Ishikawa (cell line): ENCODE measurements at regions not wholly inside any gene's neighbourhood (a gene's known extent, or its start where the extent isn't known, plus 50 kb on each side); places are given as distances from the start of the nearest gene placed in this dataset.

ENCODE experiments used
- CEBPB ChIP-seq: IDR thresholded peaks from 2 replicates; pipeline ENCODE4 v1.6.1; 2012
- CREB1 ChIP-seq: IDR thresholded peaks from 2 replicates; pipeline ENCODE4 v1.6.1; 2012; ENCODE audit warnings: low read depth
- EP300 ChIP-seq: IDR thresholded peaks from 2 replicates; pipeline ENCODE4 v1.6.1; 2012; ENCODE audit warnings: borderline replicate concordance
- FOXM1 ChIP-seq: IDR thresholded peaks from 2 replicates; pipeline ENCODE4 v1.6.1; 2012; ENCODE audit warnings: low read depth, borderline replicate concordance
- MAX ChIP-seq: IDR thresholded peaks from 2 replicates; pipeline ENCODE4 v1.6.1; 2012
- TAF1 ChIP-seq: IDR thresholded peaks from 2 replicates; pipeline ENCODE4 v1.6.1; 2012; ENCODE audit warnings: low read depth, mild to moderate bottlenecking
- USF1 ChIP-seq: IDR thresholded peaks from 2 replicates; pipeline ENCODE4 v1.6.1; 2012
- YY1 ChIP-seq: IDR thresholded peaks from 2 replicates; pipeline ENCODE4 v1.6.1; 2012; ENCODE audit warnings: low read depth

GRCh38 chr22:27685970-27686369, 115.6 kb downstream of the MN1 start:
- TF ChIP-seq TAF1 (no peak), USF1 (no peak), CREB1 (no peak), FOXM1 (no peak), EP300 (no peak), CEBPB (no peak), MAX (no peak), YY1 (no peak)
